ENCODE measurements at regions not wholly inside any gene's neighbourhood (a gene's known extent, or its start where the extent isn't known, plus 50 kb on each side); places are given as distances from the start of the nearest gene placed in this dataset.
"Not testable (repeated sequence)": the region's sequence is repeated elsewhere in the genome, so short reads cannot be mapped to it uniquely, and the experiment has no call there.

GRCh38 chr9:63296366-63296765 lies 1988.6 kb downstream of the FOXD4L5 start:
- WGBS (ENCODE audit: insufficient coverage), result no CpG with 5 or more reads among the region's 27 CpGs
- H3K9me3 ChIP-seq (replicated peaks; ENCODE audit: control insufficient read depth, low read depth, low read length); H3K27me3 ChIP-seq (ENCODE audit: control insufficient read depth, insufficient read depth, low read length); H3K4me3 ChIP-seq (ENCODE audit: low read length); DNase-seq; H3K36me3 ChIP-seq (ENCODE audit: control insufficient read depth, insufficient read depth, low read length); H3K27ac ChIP-seq (ENCODE audit: low read length); H3K4me1 ChIP-seq (ENCODE audit: control insufficient read depth, insufficient read depth, low read length): not testable (repeated sequence)

- not testable (repeated sequence) for H3K27me3 ChIP-seq (ENCODE audit: control insufficient read depth, insufficient read depth, low read length); H3K9me3 ChIP-seq (replicated peaks; ENCODE audit: control insufficient read depth, low read depth, low read length); H3K4me3 ChIP-seq (ENCODE audit: low read length); H3K36me3 ChIP-seq (ENCODE audit: control insufficient read depth, insufficient read depth, low read length); H3K27ac ChIP-seq (ENCODE audit: low read length); H3K4me1 ChIP-seq (ENCODE audit: control insufficient read depth, insufficient read depth, low read length)
- peak; percentile 25 for DNase-seq
- WGBS (ENCODE audit: insufficient coverage), result no CpG with 5 or more reads among the region's 1 CpG
These were observed 1995.0 kb downstream of the FOXD4L5 start for GRCh38 chr9:63289971-63290370.
